T-helper 17 cell (primary cell): ENCODE measurements at regions not wholly inside any gene's neighbourhood (a gene's known extent, or its start where the extent isn't known, plus 50 kb on each side); places are given as distances from the start of the nearest gene placed in this dataset.
"Not testable (repeated sequence)": the region's sequence is repeated elsewhere in the genome, so short reads cannot be mapped to it uniquely, and the experiment has no call there.

Source experiments
- ATAC-seq: fragments of 150-1000 bp; cut with Tn5 transposase; 2 replicates; pipeline ENCODE4 v1.10.0; 2021; ENCODE audit warnings: mild to moderate bottlenecking, moderate library complexity
- DNase-seq, 3 donors: peaks; one replicate each; pipeline versions ENCODE4 v3.0.0 to v3.0.0-alpha.2; 2020 to 2021
- H3K9me3 ChIP-seq: one replicate; pipeline ENCODE4 v1.7.0; 2013; ENCODE audit warnings: low read length, mild to moderate bottlenecking; ENCODE audit not compliant: control insufficient read depth, poor library complexity, severe bottlenecking
- H3K27ac Mint-ChIP-seq: one replicate; pipeline ENCODE4 v1.8.0; 2022; ENCODE audit warnings: mild to moderate bottlenecking, moderate library complexity, mixed read lengths
- H3K27me3 Mint-ChIP-seq: one replicate; pipeline ENCODE4 v1.8.0; 2022; ENCODE audit warnings: mixed read lengths
- H3K36me3 Mint-ChIP-seq: one replicate; pipeline ENCODE4 v1.8.0; 2022; ENCODE audit warnings: low read depth, mixed read lengths
- H3K4me1 Mint-ChIP-seq: one replicate; pipeline ENCODE4 v1.8.0; 2022; ENCODE audit warnings: mild to moderate bottlenecking, mixed read lengths
- H3K4me3 Mint-ChIP-seq: one replicate; pipeline ENCODE4 v1.8.0; 2022; ENCODE audit warnings: mild to moderate bottlenecking, moderate library complexity, mixed read lengths

- not testable (repeated sequence) for H3K27me3 Mint-ChIP-seq, H3K36me3 Mint-ChIP-seq, H3K9me3 ChIP-seq, DNase-seq, H3K4me1 Mint-ChIP-seq, H3K4me3 Mint-ChIP-seq, H3K27ac Mint-ChIP-seq, ATAC-seq
Measured at GRCh38 chr5:62752998-62753367, 174.4 kb downstream of the LRRC70 start.

GRCh38 chr5:62752056-62752997 is 173.7 kb downstream of the LRRC70 start:
- not testable (repeated sequence) for H3K36me3 Mint-ChIP-seq, DNase-seq, H3K4me1 Mint-ChIP-seq, H3K27me3 Mint-ChIP-seq, H3K9me3 ChIP-seq, H3K27ac Mint-ChIP-seq, ATAC-seq, H3K4me3 Mint-ChIP-seq

GRCh38 chr5:62742207-62742606 is 163.6 kb downstream of the LRRC70 start:
- Mint-ChIP-seq H3K36me3 (no peaks in the 10 kb centered on the region), H3K27me3 (peaks cover 29% of the 10 kb centered on the region), H3K4me1 (no peaks in the 10 kb centered on the region), H3K4me3 (no peak overlapping the region), H3K27ac (no peak overlapping the region)
- DNase-seq = no peak
- ATAC-seq = no peak
- no peaks in the 10 kb centered on the region for H3K9me3 ChIP-seq

- no peak overlapping the region for H3K27ac Mint-ChIP-seq
- no peaks in the 10 kb centered on the region for H3K4me1 Mint-ChIP-seq
- H3K27me3 Mint-ChIP-seq = peaks cover 33% of the 10 kb centered on the region
- H3K9me3 ChIP-seq = no peaks in the 10 kb centered on the region
- H3K4me3 Mint-ChIP-seq = no peak overlapping the region
- no peak for DNase-seq
- no peak for ATAC-seq
- no peaks in the 10 kb centered on the region for H3K36me3 Mint-ChIP-seq
Measured at GRCh38 chr5:62741761-62742160, 163.1 kb downstream of the LRRC70 start.

GRCh38 chr5:62737766-62738165 is 159.1 kb downstream of the LRRC70 start:
- Mint-ChIP-seq H3K27ac (no peak overlapping the region), H3K36me3 (peaks cover 2% of the 10 kb centered on the region), H3K27me3 (peaks cover 35% of the 10 kb centered on the region), H3K4me3 (no peak overlapping the region), H3K4me1 (no peaks in the 10 kb centered on the region)
- no peak for DNase-seq
- ATAC-seq = no peak
- H3K9me3 ChIP-seq = no peaks in the 10 kb centered on the region

GRCh38 chr5:62732677-62733121 is 154.1 kb downstream of the LRRC70 start:
- DNase-seq (no peak), ATAC-seq (no peak)
- H3K9me3 ChIP-seq = no peaks in the 10 kb centered on the region
- Mint-ChIP-seq H3K27ac (no peak overlapping the region), H3K4me1 (no peaks in the 10 kb centered on the region), H3K4me3 (no peak overlapping the region), H3K27me3 (peaks cover 18% of the 10 kb centered on the region), H3K36me3 (peaks cover 2% of the 10 kb centered on the region)

GRCh38 chr5:62731022-62731421 is 152.4 kb downstream of the LRRC70 start:
- Mint-ChIP-seq H3K27ac (no peak overlapping the region), H3K4me1 (no peaks in the 10 kb centered on the region), H3K27me3 (peaks cover 4% of the 10 kb centered on the region), H3K4me3 (no peak overlapping the region), H3K36me3 (peaks cover 2% of the 10 kb centered on the region)
- no peak for ATAC-seq
- no peaks in the 10 kb centered on the region for H3K9me3 ChIP-seq
- no peak for DNase-seq

GRCh38 chr5:62729675-62730074 is 151.1 kb downstream of the LRRC70 start:
- no peak overlapping the region for H3K4me3 Mint-ChIP-seq
- H3K36me3 Mint-ChIP-seq = peaks cover 2% of the 10 kb centered on the region
- H3K27me3 Mint-ChIP-seq = peaks cover 3% of the 10 kb centered on the region
- H3K9me3 ChIP-seq = no peaks in the 10 kb centered on the region
- H3K27ac Mint-ChIP-seq = no peak overlapping the region
- DNase-seq = no peak
- ATAC-seq = no peak
- no peaks in the 10 kb centered on the region for H3K4me1 Mint-ChIP-seq

GRCh38 chr5:62727861-62728260 is 149.2 kb downstream of the LRRC70 start:
- no peaks in the 10 kb centered on the region for H3K9me3 ChIP-seq
- no peaks in the 10 kb centered on the region for H3K36me3 Mint-ChIP-seq
- no peaks in the 10 kb centered on the region for H3K4me1 Mint-ChIP-seq
- no peak overlapping the region for H3K27ac Mint-ChIP-seq
- ATAC-seq (no peak), DNase-seq (no peak)
- H3K27me3 Mint-ChIP-seq = peaks cover 9% of the 10 kb centered on the region
- no peak overlapping the region for H3K4me3 Mint-ChIP-seq

GRCh38 chr5:62727184-62727583 is 148.6 kb downstream of the LRRC70 start:
- H3K9me3 ChIP-seq = no peaks in the 10 kb centered on the region

GRCh38 chr5:62722360-62722759 is 143.7 kb downstream of the LRRC70 start:
- ATAC-seq = no peak
- no peaks in the 10 kb centered on the region for H3K9me3 ChIP-seq
- Mint-ChIP-seq H3K27ac (no peak overlapping the region), H3K27me3 (peaks cover 58% of the 10 kb centered on the region), H3K36me3 (peaks cover 5% of the 10 kb centered on the region), H3K4me3 (no peak overlapping the region), H3K4me1 (peaks cover 2% of the 10 kb centered on the region)
- DNase-seq = no peak

More at GRCh38 chr5:62727184-62727583, 148.6 kb downstream of the LRRC70 start:
- Mint-ChIP-seq H3K27ac (no peak overlapping the region), H3K4me1 (no peaks in the 10 kb centered on the region), H3K36me3 (no peaks in the 10 kb centered on the region), H3K4me3 (no peak overlapping the region), H3K27me3 (peaks cover 13% of the 10 kb centered on the region)
- ATAC-seq = no peak
- DNase-seq = no peak

- ATAC-seq (no peak), DNase-seq (no peak)
- Mint-ChIP-seq H3K4me1 (peaks cover 2% of the 10 kb centered on the region), H3K4me3 (no peak overlapping the region), H3K36me3 (peaks cover 5% of the 10 kb centered on the region), H3K27ac (no peak overlapping the region), H3K27me3 (peaks cover 61% of the 10 kb centered on the region)
- no peaks in the 10 kb centered on the region for H3K9me3 ChIP-seq
Measured at GRCh38 chr5:62720031-62720441, 141.4 kb downstream of the LRRC70 start.

- Mint-ChIP-seq H3K36me3 (peaks cover 5% of the 10 kb centered on the region), H3K4me3 (no peak overlapping the region), H3K27me3 (peaks cover 53% of the 10 kb centered on the region), H3K27ac (no peak overlapping the region), H3K4me1 (peaks cover 2% of the 10 kb centered on the region)
- ATAC-seq = no peak
- H3K9me3 ChIP-seq = no peaks in the 10 kb centered on the region
- DNase-seq = no peak
Measured at GRCh38 chr5:62719061-62719720, 140.6 kb downstream of the LRRC70 start.
